Adipocyte (in vitro differentiated cells): ENCODE measurements at regions not wholly inside any gene's neighbourhood (a gene's known extent, or its start where the extent isn't known, plus 50 kb on each side); places are given as distances from the start of the nearest gene placed in this dataset.

Source experiments
- DNase-seq: peaks from one replicate; pipeline ENCODE4 v3.0.0-alpha.2; 2015; ENCODE audit warnings: low read depth
- H3K27me3 ChIP-seq: replicated peaks from 2 replicates; pipeline ENCODE4 v1.7.0; 2013; ENCODE audit warnings: mild to moderate bottlenecking, low read length, moderate library complexity; ENCODE audit not compliant: control insufficient read depth, insufficient read depth
- H3K36me3 ChIP-seq: 2 replicates; pipeline ENCODE4 v1.7.0; 2013; ENCODE audit warnings: low read length, mild to moderate bottlenecking, moderate library complexity; ENCODE audit not compliant: control insufficient read depth, insufficient read depth, severe bottlenecking
- H3K4me1 ChIP-seq: 2 replicates; pipeline ENCODE4 v1.7.0; 2013; ENCODE audit warnings: mild to moderate bottlenecking, low read length, moderate library complexity; ENCODE audit not compliant: control insufficient read depth, insufficient read depth
- H3K4me3 ChIP-seq: 2 replicates; pipeline ENCODE4 v1.7.0; 2013; ENCODE audit warnings: mild to moderate bottlenecking, low read length, moderate library complexity
- H3K9ac ChIP-seq: 2 replicates; pipeline ENCODE4 v1.7.0; 2013; ENCODE audit warnings: mild to moderate bottlenecking, low read length, moderate library complexity
- H3K9me3 ChIP-seq: 2 replicates; pipeline ENCODE4 v1.7.0; 2013; ENCODE audit warnings: mild to moderate bottlenecking, low read length, moderate library complexity; ENCODE audit not compliant: control insufficient read depth

DNA sequence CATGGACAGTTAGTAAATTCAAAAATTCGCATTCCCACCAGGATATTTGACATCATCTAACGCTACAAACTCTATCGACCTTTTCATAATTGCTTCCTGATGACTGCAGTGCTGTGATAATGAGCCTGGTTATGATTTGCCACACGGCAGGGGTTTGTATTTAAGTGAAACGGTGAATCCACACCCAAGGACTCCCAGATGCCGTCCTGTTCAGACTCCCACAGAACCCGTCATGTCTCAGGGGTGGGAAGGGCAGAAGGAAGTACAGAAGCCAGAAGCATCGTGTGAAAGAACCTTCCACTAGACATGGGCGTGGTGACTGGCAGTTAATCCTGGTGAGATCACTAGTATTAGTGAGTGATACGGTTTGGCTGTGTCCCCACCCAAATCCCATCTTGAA lies 91.2 kb upstream of the TMEM18 start:
- Histone ChIP-seq H3K36me3 (no peaks in the 10 kb centered on the region), H3K9me3 (no peaks in the 10 kb centered on the region), H3K4me3 (no peak overlapping the region), H3K4me1 (no peaks in the 10 kb centered on the region), H3K9ac (no peak overlapping the region), H3K27me3 (peaks cover 4% of the 10 kb centered on the region)
- DNase-seq, result no peak

DNA sequence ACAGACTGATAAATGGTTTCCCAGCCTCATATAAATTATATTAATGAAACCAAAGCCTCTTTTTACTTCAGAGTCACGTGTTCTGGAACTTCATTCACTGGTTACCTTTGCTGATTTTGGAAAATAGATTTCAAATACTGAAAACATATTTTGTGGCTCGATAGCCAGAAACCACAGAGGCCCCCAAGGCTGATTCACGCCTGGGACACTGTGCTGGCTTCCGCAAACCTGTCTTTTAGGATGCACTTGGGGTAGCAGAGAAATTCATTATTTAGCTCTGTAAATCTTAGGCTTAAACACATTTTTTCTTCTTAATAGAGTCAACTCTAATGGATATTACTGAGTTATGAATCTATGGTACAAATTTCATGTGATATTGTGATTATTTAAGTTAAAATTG lies 90.7 kb upstream of the TMEM18 start:
- peaks cover 8% of the 10 kb centered on the region for H3K27me3 ChIP-seq
- H3K9me3 ChIP-seq, result no peaks in the 10 kb centered on the region
- DNase-seq, result no peak
- H3K9ac ChIP-seq, result no peak overlapping the region
- no peak overlapping the region for H3K4me3 ChIP-seq
- H3K4me1 ChIP-seq, result no peaks in the 10 kb centered on the region
- H3K36me3 ChIP-seq, result no peaks in the 10 kb centered on the region

DNA sequence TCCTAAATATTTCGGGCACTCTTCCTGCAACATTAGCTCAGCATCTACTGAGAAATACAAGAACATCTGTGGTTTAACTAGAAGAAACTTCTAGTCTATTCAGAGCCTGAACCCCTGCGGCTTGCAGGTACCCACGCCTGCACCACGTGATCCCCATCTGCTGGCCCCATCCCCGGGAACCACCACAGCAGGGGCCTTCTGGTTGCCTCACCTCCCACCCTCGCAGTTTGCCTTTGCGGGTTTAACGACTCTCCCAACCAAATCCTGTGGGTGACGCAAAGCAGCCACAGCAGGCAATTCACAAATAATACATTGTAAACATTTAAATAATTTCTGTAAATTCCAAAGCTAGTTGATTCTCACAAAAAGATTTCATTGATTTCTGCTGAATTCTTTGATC lies 90.2 kb upstream of the TMEM18 start:
- Histone ChIP-seq H3K36me3 (no peaks in the 10 kb centered on the region), H3K27me3 (peaks cover 8% of the 10 kb centered on the region), H3K4me1 (no peaks in the 10 kb centered on the region), H3K4me3 (no peak overlapping the region), H3K9ac (no peak overlapping the region), H3K9me3 (no peaks in the 10 kb centered on the region)
- DNase-seq, result no peak

DNA sequence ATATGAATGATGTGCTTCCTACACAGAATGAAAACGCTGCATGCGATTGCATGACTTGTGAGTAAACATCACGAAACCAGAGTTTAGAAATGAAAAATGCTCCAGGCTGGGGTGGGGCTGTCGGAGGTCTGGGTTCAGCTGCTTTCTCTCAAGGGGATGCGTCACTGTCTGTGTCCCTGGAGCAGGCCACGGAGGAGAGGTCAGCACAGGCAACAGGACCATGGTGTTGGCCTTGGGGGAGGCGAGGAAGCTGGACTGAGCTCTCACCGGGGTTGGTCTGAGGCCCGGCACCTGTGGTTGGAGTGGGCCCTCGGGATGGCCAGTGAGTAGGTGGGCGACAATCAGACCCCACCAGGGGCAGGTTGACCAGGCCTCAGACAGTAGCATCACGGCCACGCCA lies 89.0 kb upstream of the TMEM18 start:
- no peak for DNase-seq
- Histone ChIP-seq H3K9ac (no peak overlapping the region), H3K4me1 (no peaks in the 10 kb centered on the region), H3K9me3 (no peaks in the 10 kb centered on the region), H3K27me3 (peaks cover 12% of the 10 kb centered on the region), H3K4me3 (no peak overlapping the region), H3K36me3 (no peaks in the 10 kb centered on the region)

DNA sequence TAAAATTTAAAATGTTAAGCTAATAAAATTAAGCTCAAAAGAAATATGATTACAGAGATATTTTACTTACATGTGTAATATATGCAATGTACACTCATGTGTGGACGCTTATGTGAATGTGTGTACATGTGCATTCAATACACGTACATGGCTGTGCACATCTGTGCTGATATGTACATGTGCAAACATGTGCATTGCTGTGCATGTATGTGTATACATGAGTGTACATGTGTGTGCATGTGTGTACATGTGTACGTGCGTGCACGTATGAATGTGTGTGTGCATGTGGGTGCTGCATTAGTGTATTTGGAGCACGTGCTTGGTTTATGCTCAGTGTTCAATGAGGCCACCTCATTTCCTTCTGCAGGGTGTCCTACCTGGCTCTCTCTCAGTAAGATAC lies 88.2 kb upstream of the TMEM18 start:
- H3K9me3 ChIP-seq, result no peaks in the 10 kb centered on the region
- H3K36me3 ChIP-seq, result no peaks in the 10 kb centered on the region
- peaks cover 17% of the 10 kb centered on the region for H3K27me3 ChIP-seq
- H3K4me1 ChIP-seq, result no peaks in the 10 kb centered on the region
- DNase-seq, result no peak
- no peak overlapping the region for H3K4me3 ChIP-seq
- no peak overlapping the region for H3K9ac ChIP-seq

DNA sequence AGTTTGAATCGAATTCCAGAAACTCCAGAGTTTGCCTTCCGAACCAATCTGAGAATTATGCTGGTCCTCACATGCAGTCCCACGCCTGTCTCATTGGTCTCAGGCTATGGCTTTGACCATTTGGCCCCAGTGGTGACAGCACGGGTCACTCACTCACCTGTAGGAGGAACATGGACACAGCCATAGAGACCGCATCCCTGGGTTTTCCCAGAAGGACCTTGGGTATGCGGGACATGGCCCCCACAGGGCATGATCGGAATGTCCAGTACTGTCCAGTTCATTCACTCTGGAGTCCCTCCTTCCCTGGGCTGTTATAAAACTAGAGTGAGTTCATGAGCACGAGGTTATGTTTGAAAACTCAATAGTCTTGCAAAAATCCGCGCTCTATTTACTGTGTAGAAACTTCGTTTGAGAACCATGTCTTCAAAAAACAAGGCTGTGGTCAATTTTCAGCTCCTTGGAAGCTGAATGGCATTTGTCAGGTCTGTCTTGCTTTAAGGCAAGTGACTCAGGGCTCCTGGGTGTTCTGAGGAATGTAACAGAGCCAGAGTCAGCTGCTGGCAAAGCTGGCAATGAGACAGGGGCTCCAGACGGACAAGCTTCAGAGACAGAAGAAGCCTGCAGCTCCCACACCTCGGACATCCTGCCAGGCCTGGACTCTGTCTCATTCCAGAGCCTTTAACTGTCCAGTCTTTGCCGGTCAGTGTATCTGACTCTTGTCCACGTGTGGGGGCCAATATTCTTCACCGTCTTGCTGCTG lies 86.7 kb upstream of the TMEM18 start:
- DNase-seq, result peak; percentile 27

DNA sequence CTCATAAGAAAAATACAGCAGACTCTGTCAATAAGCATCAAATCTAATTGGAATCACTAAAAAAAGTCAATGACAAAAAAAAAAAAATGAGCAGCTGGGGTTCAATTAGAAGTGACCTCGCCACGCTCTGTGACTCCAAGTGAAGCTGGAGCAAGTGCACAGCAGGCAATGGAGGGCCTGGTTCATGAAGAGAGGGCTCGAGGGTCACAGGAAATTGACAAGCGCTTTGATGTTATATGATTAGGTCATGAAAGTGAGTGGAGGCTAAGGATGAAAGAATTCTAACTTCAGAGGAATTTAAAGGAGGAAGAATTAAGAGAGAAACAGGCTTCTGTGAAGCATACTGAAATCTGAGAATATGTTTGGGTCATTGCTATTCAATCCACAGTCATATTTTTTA lies 85.4 kb upstream of the TMEM18 start:
- peaks cover 13% of the 10 kb centered on the region for H3K27me3 ChIP-seq
- no peak for DNase-seq
- H3K9me3 ChIP-seq, result no peaks in the 10 kb centered on the region

More for the DNA sequence above, 86.7 kb upstream of the TMEM18 start:
- no peak overlapping the region for H3K4me3 ChIP-seq
- H3K9me3 ChIP-seq, result no peaks in the 10 kb centered on the region
- peaks cover 17% of the 10 kb centered on the region for H3K27me3 ChIP-seq
- H3K9ac ChIP-seq, result no peak overlapping the region
- no peaks in the 10 kb centered on the region for H3K4me1 ChIP-seq
- no peaks in the 10 kb centered on the region for H3K36me3 ChIP-seq

DNA sequence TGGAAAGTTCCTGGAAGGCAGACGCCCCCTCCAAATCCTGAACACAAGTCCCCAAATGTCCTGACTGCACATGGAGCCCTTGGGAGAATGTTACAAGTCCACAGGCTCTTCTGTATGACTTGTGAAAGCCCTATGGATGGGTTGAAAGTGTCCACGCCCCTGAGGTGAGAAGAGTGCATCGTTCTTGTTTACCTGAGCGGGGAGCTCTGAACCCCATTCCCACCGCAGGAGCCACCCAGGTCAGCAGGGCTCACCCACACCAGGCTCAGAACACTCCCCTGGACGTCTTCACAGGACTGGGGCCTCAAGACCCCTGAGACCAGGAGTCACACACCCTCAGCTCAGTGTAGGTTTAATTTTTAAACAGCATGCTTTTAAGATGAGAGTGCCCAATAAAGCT lies 84.2 kb upstream of the TMEM18 start:
- Histone ChIP-seq H3K27me3 (peaks cover 13% of the 10 kb centered on the region), H3K9me3 (no peaks in the 10 kb centered on the region), H3K4me3 (no peak overlapping the region), H3K36me3 (no peaks in the 10 kb centered on the region), H3K4me1 (no peaks in the 10 kb centered on the region), H3K9ac (no peak overlapping the region)
- no peak for DNase-seq

More for the DNA sequence above, 85.4 kb upstream of the TMEM18 start:
- H3K4me1 ChIP-seq, result no peaks in the 10 kb centered on the region
- H3K36me3 ChIP-seq, result no peaks in the 10 kb centered on the region
- no peak overlapping the region for H3K9ac ChIP-seq
- no peak overlapping the region for H3K4me3 ChIP-seq

DNA sequence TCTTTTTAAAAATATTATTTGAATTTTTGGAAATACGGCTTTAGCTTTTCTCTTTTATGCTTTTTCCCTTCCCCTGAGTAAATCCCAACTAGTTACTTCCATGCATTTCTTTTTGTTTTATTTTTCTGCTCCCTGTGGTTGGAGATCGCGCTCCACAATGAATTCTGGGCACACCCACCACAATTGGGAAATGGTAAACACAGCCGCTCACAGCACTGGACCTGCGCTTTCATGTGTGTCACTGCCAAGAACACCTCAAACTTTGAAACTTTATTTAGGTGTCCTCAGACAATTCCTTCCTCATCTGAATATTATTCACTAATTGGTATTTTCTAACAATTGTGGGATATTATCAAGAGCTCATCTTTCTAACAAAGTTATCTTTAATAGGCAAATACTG lies 82.8 kb upstream of the TMEM18 start:
- Histone ChIP-seq H3K36me3 (no peaks in the 10 kb centered on the region), H3K4me3 (no peak overlapping the region), H3K4me1 (no peaks in the 10 kb centered on the region), H3K9me3 (no peaks in the 10 kb centered on the region), H3K9ac (no peak overlapping the region), H3K27me3 (peaks cover 16% of the 10 kb centered on the region)
- no peak for DNase-seq

DNA sequence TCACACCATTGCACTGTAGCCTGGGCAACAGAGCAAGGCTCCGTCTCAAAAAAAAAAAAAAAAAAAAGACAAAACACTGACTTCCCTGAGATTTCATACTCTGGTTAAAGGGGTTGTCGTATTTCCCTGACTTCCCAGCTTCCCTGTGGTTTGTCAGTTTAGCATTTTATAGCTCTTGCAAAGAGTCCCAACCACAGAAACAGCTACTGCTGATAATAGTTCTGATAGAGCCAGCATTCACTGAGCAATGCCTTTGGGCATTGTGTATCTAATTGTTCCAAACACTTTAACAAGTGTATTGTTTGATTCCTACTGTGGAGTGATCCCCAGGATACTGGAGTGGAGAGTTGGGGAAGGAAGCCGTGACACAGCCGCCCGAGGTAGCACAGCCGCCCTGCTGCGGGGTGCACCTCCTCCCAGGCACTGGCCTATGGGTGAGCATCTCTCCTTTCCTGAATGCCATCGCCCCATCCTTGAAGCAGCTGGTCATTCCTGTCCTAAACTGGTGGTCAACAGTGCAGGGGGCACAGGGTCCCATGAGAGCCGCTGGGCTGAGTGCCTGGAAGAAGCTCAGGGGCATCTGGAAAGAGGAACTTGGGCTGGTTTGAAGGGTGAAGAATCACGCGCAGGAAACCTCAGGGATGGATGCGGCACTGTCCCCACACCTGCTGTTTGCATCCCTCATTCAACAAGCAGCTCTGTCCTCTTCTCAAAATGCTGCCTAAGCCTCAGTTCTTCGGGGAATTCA lies 81.0 kb upstream of the TMEM18 start:
- no peak overlapping the region for H3K4me3 ChIP-seq
- H3K9ac ChIP-seq, result no peak overlapping the region
- peaks cover 15% of the 10 kb centered on the region for H3K27me3 ChIP-seq
- no peak for DNase-seq
- no peaks in the 10 kb centered on the region for H3K9me3 ChIP-seq
- no peaks in the 10 kb centered on the region for H3K36me3 ChIP-seq
- H3K4me1 ChIP-seq, result no peaks in the 10 kb centered on the region

DNA sequence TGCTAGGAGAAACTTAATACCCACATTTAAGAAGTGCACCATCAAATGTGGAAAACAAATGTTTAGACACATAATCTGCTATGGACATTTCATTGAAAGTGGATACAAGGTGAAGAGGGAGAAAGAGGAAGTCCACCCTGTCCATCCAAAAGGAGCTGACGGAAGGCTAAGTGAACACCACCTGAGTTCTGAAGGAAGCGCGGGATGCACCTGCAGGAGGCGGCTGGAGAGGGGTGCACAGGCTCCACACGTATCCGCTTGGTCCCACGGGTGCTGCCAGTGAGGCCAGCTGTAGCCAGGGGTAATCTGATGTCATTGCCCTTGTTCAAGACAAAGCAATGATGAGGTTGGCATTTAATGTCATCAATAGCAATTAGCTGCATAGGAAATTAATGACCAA lies 75.9 kb upstream of the TMEM18 start:
- H3K4me1 ChIP-seq, result no peaks in the 10 kb centered on the region
- no peak overlapping the region for H3K9ac ChIP-seq
- no peaks in the 10 kb centered on the region for H3K36me3 ChIP-seq
- H3K4me3 ChIP-seq, result no peak overlapping the region
- peaks cover 9% of the 10 kb centered on the region for H3K27me3 ChIP-seq
- DNase-seq, result no peak
- no peaks in the 10 kb centered on the region for H3K9me3 ChIP-seq
